ENCODE measurements at regions not wholly inside any gene's neighbourhood (a gene's known extent, or its start where the extent isn't known, plus 50 kb on each side); places are given as distances from the start of the nearest gene placed in this dataset.
A peak's percentile ranks its signal among the peaks of the same experiment; 100 is the strongest.

- no peak overlapping the region for H2BK15ac ChIP-seq (ENCODE audit: low read length)
- CTCF ChIA-PET (ENCODE audit: partially characterized antibody), result interaction anchor here (1.3 kb wide), 1 partner anchor 33 kb away, joined by 4 read pairs; no protein-coding TSS in a partner anchor
- H3K27ac ChIP-seq (ENCODE audit: low read depth, low read length), result peak overlapping the region; percentile 6; the same call in 1 of the 2 replicates
- peaks cover 0 to 5% (median 3%) of the 10 kb centered on the region in 4 experiments; a peak in 3 of 7 replicates for H3K4me1 ChIP-seq (replicated peaks in 1 of 4; ENCODE audit: control insufficient read depth in 3 of 4, insufficient read depth in 4 of 4, low read length in 3 of 4)
- no peaks in the 10 kb centered on the region for H3K27me3 ChIP-seq (replicated peaks in 1 of 4; ENCODE audit: control insufficient read depth in 3 of 4, extremely low read depth in 1 of 4, insufficient read depth in 3 of 4, low read length in 3 of 4)
- POLR2A ChIA-PET (ENCODE audit: partially characterized antibody), result no interaction called here
- no peaks in the 10 kb centered on the region for H3K9me3 ChIP-seq (ENCODE audit: insufficient read depth in 2 of 2, low read depth in 1 of 2, low read length in 1 of 2)
- no peak overlapping the region for H4K91ac ChIP-seq (replicated peaks; ENCODE audit: insufficient read length, low read length)
- no peak overlapping the region for H3K9ac ChIP-seq (replicated peaks in 1 of 4; ENCODE audit: extremely low read depth in 1 of 4, low read depth in 3 of 4, low read length in 3 of 4)
- H2BK120ac ChIP-seq (replicated peaks; ENCODE audit: low read depth, low read length), result peak overlapping the region; percentile 67
- no peaks in the 10 kb centered on the region for H3K79me2 ChIP-seq (ENCODE audit: control insufficient read depth in 1 of 2, insufficient read depth in 2 of 2, low read length in 2 of 2)
- H3K4me2 ChIP-seq (ENCODE audit: insufficient read depth in 1 of 2, low read depth in 2 of 2, low read length in 2 of 2), result peak overlapping the region; percentile 49 to 55; a peak in 3 of 4 replicates
- H4K20me1 ChIP-seq (replicated peaks in 1 of 2; ENCODE audit: control insufficient read depth in 1 of 2, insufficient read depth in 2 of 2, low read length in 2 of 2), result no peaks in the 10 kb centered on the region
- H3K14ac ChIP-seq (ENCODE audit: insufficient read length), result no peak overlapping the region
- no peak overlapping the region for H3K23ac ChIP-seq (ENCODE audit: insufficient read length)
- H3K4ac ChIP-seq (replicated peaks; ENCODE audit: insufficient read length, low read depth, low read length), result no peak overlapping the region
- no peak overlapping the region for H4K5ac ChIP-seq (ENCODE audit: insufficient read length, low read depth, low read length)
- H4K8ac ChIP-seq (ENCODE audit: extremely low read depth, insufficient read depth, low read length), result peak overlapping the region; percentile 82
- peak overlapping the region in 1 of 4 experiments; percentile 19; a peak in 2 of 8 replicates for H3K4me3 ChIP-seq (ENCODE audit: extremely low read depth in 1 of 4, insufficient read depth in 2 of 4, low read depth in 3 of 4, low read length in 4 of 4)
- H3K56ac ChIP-seq (replicated peaks; ENCODE audit: insufficient read length, low read depth, low read length), result no peak overlapping the region
- no peak overlapping the region for H2BK12ac ChIP-seq (ENCODE audit: low read depth, low read length)
- TF ChIP-seq TEAD4 (IDR thresholded peaks at IDR 0.05; ENCODE audit: low read depth, low read length), result peak; percentile 47; the same call in 1 of the 2 replicates
- peak; percentile 46 for TF ChIP-seq ASH2L (IDR thresholded peaks at IDR 0.05; ENCODE audit: low read length)
- no peak for TF ChIP-seq E2F6 (IDR thresholded peaks at IDR 0.05)
- no peaks in the 10 kb centered on the region for H3K79me1 ChIP-seq (ENCODE audit: low read depth, low read length)
- H2AK5ac ChIP-seq (ENCODE audit: low read depth, low read length), result no peak overlapping the region
- no peaks in the 10 kb centered on the region for H3K23me2 ChIP-seq (ENCODE audit: low read depth, low read length)
- 27% methylated on average over 4 of the region's 4 CpGs; no CpG with 5 or more reads in 1 of the 2 experiments for WGBS, 2 experiments (ENCODE audit: extremely low coverage in 1 of 2, insufficient coverage in 1 of 2, insufficient read length in 1 of 2, insufficient replicate concordance in 2 of 2, low coverage in 1 of 2, low lambda C conversion rate in 2 of 2, missing lambda C conversion rate in 1 of 2)
- FAIRE-seq (no peak), DNase-seq (ENCODE audit: low read depth in 1 of 2, low spot score in 2 of 2) (peak in 1 of 2 experiments; percentile 54)
- H3K18ac ChIP-seq (ENCODE audit: extremely low read depth, low read length), result no peak overlapping the region; the same call in 1 of the 2 replicates
- H3K36me3 ChIP-seq (ENCODE audit: control insufficient read depth in 2 of 4, insufficient read depth in 4 of 4, low read length in 3 of 4), result no peaks in the 10 kb centered on the region
- no peak overlapping the region for H2BK20ac ChIP-seq (ENCODE audit: low read length)
- no peak overlapping the region for H2BK5ac ChIP-seq (ENCODE audit: low read depth, low read length)
- H2AFZ ChIP-seq (ENCODE audit: low read length), result peak overlapping the region; percentile 93
Measured at GRCh38 chr14:49966304-49966809, 73.5 kb downstream of the ARF6 start.

Measured in H1 (cell line).